SW480 (cell line): ENCODE measurements at regions not wholly inside any gene's neighbourhood (a gene's known extent, or its start where the extent isn't known, plus 50 kb on each side); places are given as distances from the start of the nearest gene placed in this dataset.
"Not testable (repeated sequence)": the region's sequence is repeated elsewhere in the genome, so short reads cannot be mapped to it uniquely, and the experiment has no call there.

ENCODE experiments used
- DNase-seq: peaks from one replicate; pipeline ENCODE4 v3.0.0-alpha.2; 2016; ENCODE audit warnings: low spot score

DNA sequence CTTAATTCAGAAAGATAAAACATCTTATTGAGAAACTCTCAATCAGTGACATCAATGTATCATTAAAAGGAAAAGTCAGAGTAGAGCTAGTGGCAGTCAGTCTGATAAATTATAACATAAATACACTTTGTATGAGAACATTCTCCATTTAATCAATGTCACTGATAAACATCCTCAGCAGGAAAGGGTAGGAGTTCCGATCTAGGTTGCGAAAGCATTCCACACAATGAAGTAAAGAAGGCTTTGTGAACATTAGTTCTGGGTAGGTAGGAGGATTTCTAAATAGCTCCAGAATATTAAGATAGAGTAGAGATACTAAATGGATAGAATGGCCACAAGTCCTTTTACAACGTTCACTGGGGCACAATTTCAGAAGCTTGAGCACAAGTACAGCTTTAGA, 179.7 kb upstream of the MALRD1 start:
- DNase-seq = no peak

DNA sequence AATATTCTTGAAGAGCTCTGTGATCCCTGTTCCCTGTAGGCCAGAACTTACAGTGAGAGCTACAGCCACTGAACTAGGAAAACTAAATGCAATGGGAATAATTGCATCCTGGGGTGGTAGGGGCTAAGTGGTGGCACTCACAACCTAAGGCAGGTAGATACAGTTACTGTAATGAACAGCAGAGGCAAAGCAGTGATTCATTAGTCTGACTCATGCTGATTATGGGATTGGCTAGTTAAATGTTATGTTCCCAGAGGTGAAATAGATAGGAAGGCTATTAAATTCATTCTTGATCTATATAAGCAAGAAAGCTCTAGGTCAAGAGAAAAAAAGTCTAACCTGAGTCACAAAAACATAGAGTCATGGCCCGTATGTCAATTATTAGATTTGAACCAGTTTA, 173.1 kb upstream of the MALRD1 start:
- no peak for DNase-seq

DNA sequence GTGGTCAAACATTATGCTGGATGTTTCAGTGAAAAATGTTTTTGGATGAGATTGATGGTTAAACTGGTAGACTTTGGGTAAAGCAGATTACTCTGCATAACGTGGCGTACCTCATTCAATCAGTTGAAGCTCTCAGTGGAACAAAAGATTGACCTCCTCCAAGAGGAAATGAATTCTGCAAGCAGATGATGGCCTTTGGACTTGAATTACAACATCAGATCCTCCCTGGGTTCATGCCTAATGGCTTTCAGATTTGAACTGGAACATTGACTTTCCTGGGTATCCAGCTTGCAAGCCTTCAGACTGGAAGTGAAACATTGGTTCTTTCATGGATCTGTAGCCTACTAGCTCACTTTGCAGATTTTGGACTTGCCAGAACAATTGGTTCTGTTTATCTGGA, 169.3 kb upstream of the MALRD1 start:
- DNase-seq = no peak

DNA sequence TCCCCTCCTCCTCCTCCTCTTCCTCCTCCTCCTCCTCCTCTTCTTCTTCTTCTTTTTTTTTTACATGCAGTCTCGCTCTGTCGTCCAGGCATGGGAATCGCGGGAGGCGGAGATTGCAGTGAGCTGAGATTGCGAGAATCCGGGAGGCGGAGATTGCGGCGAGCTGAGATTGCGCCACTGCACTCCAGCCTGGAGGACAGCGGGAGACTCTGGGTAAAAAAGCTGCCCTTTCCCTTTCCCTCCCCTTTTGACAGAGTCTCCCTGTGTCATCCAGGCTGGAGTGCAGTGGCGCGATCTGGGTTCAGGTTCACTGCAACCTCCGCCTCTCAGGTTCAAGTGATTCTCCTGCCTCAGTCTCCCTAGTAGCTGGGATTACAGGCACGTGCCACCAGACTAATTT, 168.1 kb upstream of the MALRD1 start:
- DNase-seq = no peak

DNA sequence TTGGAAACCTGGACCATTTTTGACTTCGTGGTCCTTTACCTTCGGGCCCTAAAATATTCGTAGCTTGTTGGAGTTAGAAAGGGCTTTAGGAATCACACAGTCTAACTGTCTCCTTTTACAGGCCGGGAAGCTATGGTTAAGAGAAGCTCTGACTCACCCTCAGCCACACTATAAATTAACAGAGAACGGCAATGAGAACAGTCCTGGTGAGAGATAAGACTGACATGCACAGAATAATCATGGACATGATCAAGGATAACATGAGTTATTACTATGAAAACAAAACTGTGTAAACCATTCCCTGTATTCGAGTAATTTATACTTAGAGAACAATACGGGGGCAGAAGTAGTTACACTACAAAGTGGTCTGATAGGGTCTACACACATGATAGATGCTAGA, 162.5 kb upstream of the MALRD1 start:
- DNase-seq = peak; percentile 15

DNA sequence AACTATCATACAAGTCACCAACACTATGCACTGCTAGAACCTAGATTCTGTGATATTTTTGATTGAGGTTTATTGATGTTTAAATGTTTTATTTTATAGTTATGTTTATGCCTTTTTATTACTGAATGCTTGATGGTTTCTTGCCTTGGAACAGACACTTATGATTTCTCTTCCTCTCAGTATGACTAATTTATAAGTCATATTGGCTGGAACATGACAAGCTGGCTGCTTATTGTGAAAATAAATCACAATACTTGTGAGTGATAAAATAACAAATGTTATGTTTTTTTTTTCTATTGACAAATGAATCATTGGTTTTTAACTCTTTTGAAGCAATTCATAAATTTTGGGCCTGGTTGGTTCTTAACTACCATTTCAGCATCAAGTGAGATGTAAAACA, 142.0 kb upstream of the MALRD1 start:
- DNase-seq = no peak

DNA sequence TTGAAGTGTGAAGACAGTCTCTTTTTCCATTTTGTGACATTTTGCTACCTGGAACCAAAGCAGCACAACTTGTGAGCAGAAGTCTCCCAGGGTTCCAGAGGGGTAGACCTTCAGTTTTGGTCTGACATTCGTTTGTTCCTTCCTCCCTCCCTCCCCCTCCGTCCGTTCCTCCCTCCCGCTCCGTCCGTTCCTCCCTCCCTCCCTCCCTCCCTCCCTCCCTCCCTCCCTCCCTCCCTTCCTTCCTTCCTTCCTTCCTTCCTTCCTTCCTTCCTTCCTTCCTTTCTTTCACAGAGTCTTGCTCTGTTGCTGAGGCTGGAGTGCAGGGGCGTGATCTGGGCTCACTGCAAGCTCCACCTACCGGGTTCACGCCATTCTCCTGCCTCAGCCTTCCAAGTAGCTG, 131.2 kb upstream of the MALRD1 start:
- DNase-seq = not testable (repeated sequence)

DNA sequence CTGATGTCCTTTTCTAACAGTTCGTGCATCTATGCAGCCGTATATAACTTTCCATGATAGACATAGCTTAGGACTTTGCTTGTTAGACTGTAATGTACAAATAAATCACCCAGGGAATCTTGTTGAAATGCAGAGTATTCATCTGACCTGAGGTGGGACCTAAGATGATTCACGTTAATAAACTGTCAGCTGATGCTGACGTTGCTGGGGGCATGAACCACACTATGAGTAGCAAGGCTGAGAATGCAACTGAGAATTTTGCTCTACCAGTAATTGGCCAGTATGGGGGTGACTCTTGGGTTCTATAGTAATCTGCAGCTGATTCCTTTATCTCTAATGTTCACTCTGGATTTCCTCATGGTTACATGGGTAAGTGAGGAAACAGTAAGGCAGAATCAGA, 130.1 kb upstream of the MALRD1 start:
- no peak for DNase-seq

DNA sequence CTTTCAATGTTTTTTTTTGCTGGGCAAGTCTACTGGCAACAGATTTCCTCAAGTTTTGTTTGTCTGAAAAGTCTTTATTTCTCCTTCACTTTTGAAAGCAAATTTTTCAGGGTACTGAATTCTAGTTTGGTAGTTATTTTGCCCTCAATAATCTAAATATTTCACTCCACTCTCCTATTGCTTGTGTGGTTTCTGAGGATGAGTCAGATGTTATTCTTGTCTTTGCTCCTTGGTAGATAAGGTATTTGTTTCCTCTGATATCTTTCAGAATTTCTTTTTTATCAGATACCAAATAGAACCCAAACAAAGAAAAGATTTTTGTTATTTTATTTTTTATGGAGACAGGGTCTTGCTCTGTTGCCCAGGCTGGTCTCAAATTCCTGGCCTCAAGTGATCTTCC, 99.2 kb upstream of the MALRD1 start:
- DNase-seq = no peak

DNA sequence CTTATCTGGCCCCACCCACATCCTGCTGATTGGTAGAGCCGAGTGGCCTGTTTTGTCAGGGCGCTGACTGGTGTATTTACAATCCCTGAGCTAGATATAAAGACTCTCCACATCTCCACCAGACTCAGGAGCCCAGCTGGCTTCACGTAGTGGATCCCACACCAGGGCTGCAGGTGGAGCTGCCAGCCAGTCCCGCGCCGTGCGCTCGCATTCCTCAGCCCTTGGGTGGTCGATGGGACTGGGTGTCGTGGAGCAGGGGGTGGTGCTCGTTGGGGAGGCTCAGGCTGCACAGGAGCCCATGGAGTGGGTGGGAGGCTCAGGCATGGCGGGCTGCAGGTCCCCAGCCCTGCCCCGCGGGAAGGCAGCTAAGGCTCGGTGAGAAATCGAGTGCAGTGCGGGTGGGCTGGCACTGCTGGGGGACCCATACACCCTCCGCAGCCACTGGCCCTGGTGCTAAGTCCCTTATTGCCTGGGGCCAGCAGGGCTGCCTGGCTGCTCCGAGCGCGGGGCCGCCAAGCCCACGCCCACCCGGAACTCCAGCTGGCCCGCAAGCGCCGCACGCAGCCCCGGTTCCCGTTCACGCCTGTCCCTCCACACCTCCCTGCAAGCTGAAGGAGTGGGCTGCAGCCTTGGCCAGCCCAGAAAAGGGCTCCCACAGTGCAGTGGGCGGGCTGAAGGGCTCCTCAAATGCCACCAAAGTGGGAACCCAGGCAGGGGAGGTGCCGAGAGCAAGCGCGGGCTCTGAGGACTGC, 97.4 kb upstream of the MALRD1 start:
- not testable (repeated sequence) for DNase-seq

DNA sequence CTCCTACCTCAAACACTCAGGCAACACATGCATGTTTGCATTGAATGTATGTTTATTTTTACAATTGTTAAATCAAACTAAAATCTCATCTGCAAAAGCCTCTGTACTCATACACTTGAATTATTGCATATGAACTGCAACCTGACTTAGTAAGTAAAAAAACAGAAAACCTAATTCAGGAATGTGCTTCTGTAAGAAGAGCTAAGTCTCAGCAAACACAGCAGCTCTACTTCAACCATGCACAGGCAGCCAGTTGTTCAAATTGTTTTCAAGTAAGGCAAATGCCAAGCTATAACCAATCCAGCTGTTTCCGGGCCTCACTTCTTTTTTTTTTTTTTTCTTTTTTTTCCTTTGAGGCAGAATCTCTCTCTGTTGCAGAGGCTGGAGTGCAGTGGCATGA, 93.5 kb upstream of the MALRD1 start:
- DNase-seq = no peak

DNA sequence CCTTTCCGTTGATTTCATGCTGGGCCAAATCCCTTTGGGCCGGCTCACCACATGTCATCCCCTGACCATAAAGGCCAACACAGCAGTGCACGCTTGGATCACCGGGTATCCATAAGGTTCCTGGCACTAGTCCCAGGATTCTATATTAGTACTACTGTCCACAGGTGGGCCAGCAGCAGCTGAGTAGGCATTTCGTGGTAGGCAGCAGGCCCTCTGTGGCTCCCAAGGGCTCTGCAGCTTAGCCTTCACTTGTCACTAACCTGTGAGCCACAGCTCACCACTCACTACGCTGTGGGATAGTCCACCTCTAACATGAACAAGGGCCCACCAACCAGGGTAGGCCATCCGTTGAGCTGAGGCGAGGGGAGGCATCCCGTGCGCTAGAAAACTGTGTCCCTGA, 89.2 kb upstream of the MALRD1 start:
- no peak for DNase-seq

DNA sequence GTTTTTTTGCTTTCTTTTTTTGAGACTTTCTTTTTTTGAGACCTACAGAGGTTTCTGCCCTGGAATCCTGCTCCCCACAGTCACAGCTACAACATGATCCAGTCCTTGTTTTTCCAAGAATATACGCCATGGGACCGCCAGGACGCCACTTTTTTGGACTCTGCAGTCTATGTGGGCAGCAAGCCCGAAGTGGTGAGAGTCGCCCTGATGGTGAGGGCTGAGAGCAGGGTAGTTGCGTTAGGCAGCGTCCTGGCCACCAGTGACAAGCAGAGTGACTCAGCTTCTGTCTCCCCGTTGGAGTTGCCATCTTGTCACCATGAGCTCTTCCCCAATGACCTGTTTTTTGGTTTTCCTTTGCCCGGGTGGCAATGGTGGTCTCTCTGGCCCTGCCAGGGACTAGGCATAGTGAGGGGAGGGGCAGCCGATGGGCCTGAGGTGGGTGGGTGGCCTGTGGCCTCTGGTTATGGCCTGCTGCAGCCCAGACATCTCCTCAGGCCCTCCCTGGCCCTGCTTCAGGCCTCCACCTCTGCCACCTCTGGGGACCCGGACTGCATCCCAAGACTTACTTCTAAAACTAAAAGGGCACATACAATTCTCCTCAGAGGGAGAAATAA, 88.0 kb upstream of the MALRD1 start:
- no peak for DNase-seq

DNA sequence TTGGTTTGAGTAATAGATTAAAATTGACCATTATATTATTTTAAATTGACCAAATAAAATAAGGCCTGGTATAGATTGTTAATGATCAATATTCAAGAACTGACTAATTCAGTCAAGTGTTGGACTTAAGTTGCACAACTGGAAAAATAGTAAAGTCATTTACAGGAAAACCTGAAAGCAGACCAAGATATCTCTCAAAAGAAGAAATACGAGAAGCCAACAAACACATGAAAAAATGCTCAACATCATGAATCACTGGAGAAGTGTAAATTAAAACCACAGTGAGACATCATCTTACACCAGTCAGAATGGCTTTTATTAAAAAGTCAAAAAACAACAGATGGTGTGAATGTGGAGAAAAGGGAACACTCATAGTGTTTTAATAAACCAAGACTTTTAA, 80.4 kb upstream of the MALRD1 start:
- DNase-seq = no peak

DNA sequence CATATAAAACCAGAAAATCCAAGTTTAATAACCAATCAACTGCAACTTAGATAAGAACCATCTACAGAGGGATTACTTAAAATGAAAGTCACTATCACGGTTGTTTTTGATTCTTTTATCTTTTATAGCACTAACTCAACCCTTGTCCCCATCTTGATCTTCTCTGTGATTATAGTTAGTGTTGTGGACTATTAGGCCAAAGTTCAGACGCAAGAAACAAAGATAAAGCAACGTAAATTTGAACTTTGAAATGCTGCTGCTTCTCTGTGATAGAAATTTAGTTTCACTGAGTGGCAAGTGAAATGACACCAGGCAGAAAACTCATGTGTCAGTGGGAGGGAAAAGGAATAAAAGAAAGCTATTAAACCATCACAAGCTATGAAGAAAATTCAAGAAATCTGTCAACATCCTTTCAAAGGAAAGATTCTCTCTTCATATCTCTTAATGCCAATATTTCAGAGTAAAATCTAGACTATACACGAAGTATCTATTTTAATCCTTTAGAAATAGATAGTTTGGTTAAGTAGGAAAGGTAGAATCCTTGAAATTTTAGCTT, 71.8 kb upstream of the MALRD1 start:
- DNase-seq = no peak

DNA sequence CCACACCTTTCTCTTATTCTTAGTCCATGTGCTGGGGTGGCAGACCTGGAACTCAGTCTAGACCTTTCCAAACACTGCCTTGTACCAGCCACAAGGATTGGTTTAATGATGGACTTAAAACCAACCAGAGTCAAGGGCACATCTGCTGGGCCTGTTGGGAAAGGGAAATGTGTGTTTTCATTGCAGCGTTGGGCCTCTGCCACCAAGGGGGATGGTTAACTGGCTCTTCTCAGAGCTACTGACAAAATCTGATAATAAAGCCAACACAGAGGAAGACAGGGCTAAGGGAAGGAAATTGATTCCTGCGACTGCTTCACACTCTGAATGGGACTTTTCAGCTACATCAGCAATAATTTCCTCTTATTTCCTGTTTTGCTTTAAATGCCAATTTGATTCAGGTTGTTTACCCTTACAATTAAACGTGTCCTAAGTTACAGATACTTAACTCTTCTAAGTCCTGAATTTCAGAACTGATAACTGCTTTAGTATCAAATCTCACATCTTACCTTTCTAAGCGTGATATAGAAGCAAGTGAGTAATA, 68.4 kb upstream of the MALRD1 start:
- no peak for DNase-seq

DNA sequence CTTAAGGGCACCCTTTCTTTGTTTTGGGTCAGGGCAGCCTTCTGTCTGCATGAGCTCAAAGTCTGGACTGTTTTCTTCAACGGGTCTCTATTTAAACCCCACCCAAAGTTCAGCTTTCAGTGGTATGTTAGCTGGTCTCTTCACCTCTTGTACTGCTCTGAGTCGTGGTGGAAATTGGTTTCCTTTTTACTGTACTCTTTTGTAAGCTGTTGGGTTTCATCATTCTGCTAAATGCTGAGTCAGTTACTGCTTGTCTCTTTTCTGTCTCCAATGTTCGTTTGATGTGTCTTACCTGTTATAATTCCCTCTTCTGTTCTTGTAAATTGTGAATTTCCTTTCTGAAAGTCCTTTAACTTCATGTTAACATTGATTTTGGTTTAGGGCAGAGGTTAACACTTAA, 64.1 kb upstream of the MALRD1 start:
- DNase-seq = no peak

DNA sequence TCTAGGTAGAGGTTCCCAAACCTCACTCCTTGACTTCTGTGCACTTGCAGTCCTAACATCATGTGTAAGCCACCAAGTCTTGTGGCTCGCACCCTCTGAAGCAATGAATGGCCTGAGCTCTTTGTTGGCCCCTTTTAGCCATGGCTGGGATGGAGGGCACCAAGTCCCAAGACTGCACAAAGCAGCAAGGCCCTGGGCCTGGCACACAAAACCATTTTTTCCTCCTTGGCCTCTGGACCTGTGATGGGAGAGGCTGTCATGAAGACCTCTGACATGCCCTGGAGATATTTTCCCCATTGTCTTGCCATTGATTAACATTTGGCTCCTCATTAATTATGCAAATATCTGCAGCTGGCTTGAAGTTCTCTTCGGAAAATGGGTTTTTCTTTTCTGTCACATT, 60.3 kb upstream of the MALRD1 start:
- no peak for DNase-seq
